ENCODE measurements at regions not wholly inside any gene's neighbourhood (a gene's known extent, or its start where the extent isn't known, plus 50 kb on each side); places are given as distances from the start of the nearest gene placed in this dataset.

DNA sequence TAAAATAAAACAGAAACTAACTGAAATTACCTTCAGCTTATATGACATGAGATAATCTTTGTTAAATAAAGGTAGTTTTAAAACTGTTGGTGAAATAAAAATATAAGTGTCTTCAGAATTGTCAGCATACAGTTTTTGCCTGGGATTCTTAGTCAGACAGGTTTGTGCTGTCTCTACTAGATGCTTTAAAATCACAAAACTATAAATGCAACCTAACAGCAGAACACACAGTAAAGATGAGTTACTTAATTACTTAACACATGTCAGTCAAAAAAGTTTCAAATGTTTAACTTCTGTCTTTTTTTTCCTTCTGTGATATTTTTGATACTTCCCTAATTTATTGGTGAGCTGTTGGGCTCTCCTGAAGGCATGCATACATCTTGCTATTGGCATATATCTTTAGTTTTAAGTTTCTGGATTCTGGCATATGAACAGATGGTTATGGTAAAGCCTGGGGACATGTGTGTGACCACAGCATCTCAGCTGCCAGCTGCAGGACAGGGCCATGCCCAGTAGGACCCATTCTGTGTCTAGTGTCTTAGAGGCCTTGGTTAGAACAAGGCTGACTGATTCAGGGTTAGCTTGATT, 231.1 kb upstream of the NUDT12 start:
- TF ChIP-seq, protein P1, sequence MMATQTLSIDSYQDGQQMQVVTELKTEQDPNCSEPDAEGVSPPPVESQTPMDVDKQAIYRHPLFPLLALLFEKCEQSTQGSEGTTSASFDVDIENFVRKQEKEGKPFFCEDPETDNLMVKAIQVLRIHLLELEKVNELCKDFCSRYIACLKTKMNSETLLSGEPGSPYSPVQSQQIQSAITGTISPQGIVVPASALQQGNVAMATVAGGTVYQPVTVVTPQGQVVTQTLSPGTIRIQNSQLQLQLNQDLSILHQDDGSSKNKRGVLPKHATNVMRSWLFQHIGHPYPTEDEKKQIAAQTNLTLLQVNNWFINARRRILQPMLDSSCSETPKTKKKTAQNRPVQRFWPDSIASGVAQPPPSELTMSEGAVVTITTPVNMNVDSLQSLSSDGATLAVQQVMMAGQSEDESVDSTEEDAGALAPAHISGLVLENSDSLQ (IDR thresholded peaks at IDR 0.05), result no peak
- no peak for TF ChIP-seq SUZ12 (IDR thresholded peaks at IDR 0.05)
- no peak for DNase-seq (ENCODE audit: extremely low spot score)
- ChIA-PET CTCF (interaction anchor here (0.6 kb wide), 1 partner anchor 98 kb away, joined by 3 read pairs; no protein-coding TSS in a partner anchor), POLR2A (no interaction called here)

DNA sequence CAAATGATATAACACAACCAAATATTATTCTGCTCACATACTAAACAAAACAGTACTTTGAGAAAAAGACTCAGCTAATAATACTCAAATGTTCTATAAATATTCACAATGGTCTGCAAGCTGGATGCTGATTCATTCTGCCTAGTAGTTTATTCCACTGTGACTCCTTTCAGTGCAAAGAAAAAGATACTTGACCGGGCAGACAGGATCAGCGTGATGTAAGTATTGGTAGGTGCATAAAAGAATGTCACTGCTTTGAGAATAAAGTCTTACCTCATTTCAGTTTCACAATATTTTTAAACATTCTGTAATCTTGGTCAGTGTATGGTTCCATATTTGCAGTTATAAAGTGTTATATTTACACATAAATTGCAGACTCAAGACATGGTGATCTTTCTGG, 223.0 kb upstream of the NUDT12 start:
- DNase-seq (ENCODE audit: extremely low spot score), result no peak
- ChIA-PET POLR2A (no interaction called here), CTCF (interaction anchor here (0.6 kb wide), 1 partner anchor 254 kb away, joined by 3 read pairs; no protein-coding TSS in a partner anchor)
- TF ChIP-seq SP1 (IDR thresholded peaks at IDR 0.05), result no peak
- TF ChIP-seq FOXK2 (IDR thresholded peaks at IDR 0.05), result no peak
- no peak for TF ChIP-seq FOXM1 (IDR thresholded peaks at IDR 0.05; ENCODE audit: borderline replicate concordance)
- TF ChIP-seq ZNF384 (IDR thresholded peaks at IDR 0.05), result no peak
- TF ChIP-seq NFRKB (IDR thresholded peaks at IDR 0.05), result no peak
- TF ChIP-seq TARDBP (IDR thresholded peaks at IDR 0.05), result no peak
- TF ChIP-seq, protein P1 (IDR thresholded peaks at IDR 0.05), result no peak
- TF ChIP-seq BHLHE40 (IDR thresholded peaks at IDR 0.05; ENCODE audit: borderline replicate concordance), result no peak
- no peak for TF ChIP-seq ARNT (IDR thresholded peaks at IDR 0.05)
- TF ChIP-seq LEF1 (IDR thresholded peaks at IDR 0.05; ENCODE audit: borderline replicate concordance), result no peak
- no peak for TF ChIP-seq L3MBTL2 (conservative IDR thresholded peaks at IDR 0.05)
- no peak for TF ChIP-seq SUZ12 (IDR thresholded peaks at IDR 0.05)
- TF ChIP-seq HDGF (IDR thresholded peaks at IDR 0.05; ENCODE audit: borderline replicate concordance), result no peak
- TF ChIP-seq FOXA1 (IDR thresholded peaks at IDR 0.05), result no peak
- no peak for TF ChIP-seq ELF4 (IDR thresholded peaks at IDR 0.05)
- no peak for TF ChIP-seq CTBP1 (IDR thresholded peaks at IDR 0.05; ENCODE audit: borderline replicate concordance)

DNA sequence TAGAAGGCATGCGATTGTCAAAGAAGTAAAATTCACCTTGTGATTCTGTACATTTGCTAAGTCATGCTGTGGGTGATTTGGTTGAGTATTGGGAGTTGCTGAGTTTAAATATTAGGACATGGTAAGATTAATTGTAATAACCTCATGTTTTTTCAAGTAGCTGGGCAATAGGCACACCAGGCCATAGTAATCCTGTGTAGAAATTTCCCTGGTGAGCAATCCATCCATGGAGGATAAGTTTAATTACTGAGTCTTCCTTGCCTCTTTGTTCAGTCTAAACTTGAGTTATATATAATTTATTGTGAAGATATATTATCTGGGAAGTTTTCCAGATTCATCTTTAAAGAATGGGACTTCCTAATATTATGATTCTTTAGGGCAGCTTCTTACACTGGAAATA, 221.1 kb upstream of the NUDT12 start:
- ChIA-PET CTCF (no interaction called here), POLR2A (no interaction called here)
- no peak for TF ChIP-seq CTBP1 (IDR thresholded peaks at IDR 0.05; ENCODE audit: borderline replicate concordance)
- TF ChIP-seq L3MBTL2 (conservative IDR thresholded peaks at IDR 0.05), result no peak
- no peak for TF ChIP-seq NFRKB (IDR thresholded peaks at IDR 0.05)
- no peak for TF ChIP-seq SP1 (IDR thresholded peaks at IDR 0.05)
- no peak for TF ChIP-seq SUZ12 (IDR thresholded peaks at IDR 0.05)
- TF ChIP-seq, protein P1 (IDR thresholded peaks at IDR 0.05), result no peak
- no peak for TF ChIP-seq ELF4 (IDR thresholded peaks at IDR 0.05)
- no peak for TF ChIP-seq FOXA1 (IDR thresholded peaks at IDR 0.05)
- no peak for TF ChIP-seq BHLHE40 (IDR thresholded peaks at IDR 0.05; ENCODE audit: borderline replicate concordance)
- no peak for TF ChIP-seq FOXK2 (IDR thresholded peaks at IDR 0.05)
- TF ChIP-seq FOXM1 (IDR thresholded peaks at IDR 0.05; ENCODE audit: borderline replicate concordance), result no peak
- TF ChIP-seq HDGF (IDR thresholded peaks at IDR 0.05; ENCODE audit: borderline replicate concordance), result no peak
- no peak for TF ChIP-seq LEF1 (IDR thresholded peaks at IDR 0.05; ENCODE audit: borderline replicate concordance)
- TF ChIP-seq ARNT (IDR thresholded peaks at IDR 0.05), result no peak
- no peak for TF ChIP-seq ZNF384 (IDR thresholded peaks at IDR 0.05)
- no peak for TF ChIP-seq TARDBP (IDR thresholded peaks at IDR 0.05)
- DNase-seq (ENCODE audit: extremely low spot score), result no peak

DNA sequence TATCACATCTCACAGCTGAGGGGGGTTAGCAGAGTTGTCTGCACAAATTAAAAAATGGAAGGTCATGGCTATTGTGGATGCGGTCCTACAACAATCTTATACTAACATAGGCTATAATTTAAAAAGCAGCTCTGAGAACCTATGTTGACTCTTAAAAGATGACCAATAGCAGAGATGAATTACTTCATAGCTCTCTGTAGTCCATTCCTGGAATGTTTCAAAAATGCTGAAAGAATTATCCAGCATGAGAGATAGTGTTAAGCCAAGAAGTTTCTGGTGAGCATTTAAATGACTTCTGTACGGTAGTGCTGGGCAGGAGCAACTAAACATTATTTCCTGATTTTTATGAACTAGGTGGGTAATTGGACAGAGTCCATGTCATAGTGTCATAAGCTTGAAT, 218.2 kb upstream of the NUDT12 start:
- TF ChIP-seq, protein P1 (IDR thresholded peaks at IDR 0.05), result no peak
- TF ChIP-seq CTBP1 (IDR thresholded peaks at IDR 0.05; ENCODE audit: borderline replicate concordance), result no peak
- ChIA-PET CTCF (no interaction called here), POLR2A (no interaction called here)
- DNase-seq (ENCODE audit: extremely low spot score), result no peak

DNA sequence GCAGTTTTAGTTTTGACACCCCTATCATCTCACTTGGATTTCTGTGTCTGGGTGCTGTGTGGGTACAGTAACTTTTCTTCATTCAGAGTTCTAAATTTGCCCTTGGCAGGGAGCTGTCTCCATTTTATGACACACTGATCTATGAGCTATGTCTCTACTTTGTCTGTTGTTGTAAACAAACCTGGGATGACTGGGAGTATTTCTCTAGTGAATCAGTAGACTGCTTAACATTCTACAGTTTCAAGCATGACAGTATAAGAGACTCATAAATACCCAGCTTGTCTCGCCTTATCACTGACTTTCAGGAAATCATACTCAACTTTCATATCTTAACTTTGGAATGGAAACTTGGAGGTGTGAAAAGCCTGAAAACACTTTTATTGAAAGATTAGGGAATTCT, 212.1 kb upstream of the NUDT12 start:
- CTCF ChIA-PET, result no interaction called here
- POLR2A ChIA-PET, result no interaction called here
- DNase-seq (ENCODE audit: extremely low spot score), result no peak
- TF ChIP-seq SP1 (IDR thresholded peaks at IDR 0.05) (no peak), FOXM1 (IDR thresholded peaks at IDR 0.05; ENCODE audit: borderline replicate concordance) (no peak), LEF1 (IDR thresholded peaks at IDR 0.05; ENCODE audit: borderline replicate concordance) (no peak), SUZ12 (IDR thresholded peaks at IDR 0.05) (no peak), NFRKB (IDR thresholded peaks at IDR 0.05) (no peak), CTBP1 (IDR thresholded peaks at IDR 0.05; ENCODE audit: borderline replicate concordance) (no peak), TARDBP (IDR thresholded peaks at IDR 0.05) (no peak)
- TF ChIP-seq, protein P1 (IDR thresholded peaks at IDR 0.05), result peak; percentile 35; the same call in 1 of the 2 replicates

DNA sequence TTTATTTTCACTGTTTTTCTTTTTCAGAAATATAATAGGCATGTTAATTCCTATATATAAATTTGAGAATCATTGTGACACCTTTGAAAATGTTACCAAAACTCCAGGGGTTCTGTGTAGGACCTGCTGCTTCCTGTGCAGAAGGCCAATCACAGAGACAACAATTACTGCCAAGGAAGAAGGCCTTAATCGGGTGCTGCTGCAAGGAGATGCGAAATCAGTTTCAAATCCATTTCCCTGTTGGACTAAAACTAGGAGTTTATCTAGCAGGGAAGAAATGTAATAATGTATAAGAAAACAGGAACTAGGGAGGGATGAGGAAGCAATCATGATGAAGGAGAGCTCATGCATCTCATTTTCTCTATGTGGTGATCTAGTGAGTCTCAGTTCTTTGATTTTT, 209.7 kb upstream of the NUDT12 start:
- POLR2A ChIA-PET, result no interaction called here
- no peak for TF ChIP-seq HDGF (IDR thresholded peaks at IDR 0.05; ENCODE audit: borderline replicate concordance)
- TF ChIP-seq LEF1 (IDR thresholded peaks at IDR 0.05; ENCODE audit: borderline replicate concordance), result no peak
- no peak for TF ChIP-seq SUZ12 (IDR thresholded peaks at IDR 0.05)
- TF ChIP-seq FOXK2 (IDR thresholded peaks at IDR 0.05), result no peak
- TF ChIP-seq, protein P1 (IDR thresholded peaks at IDR 0.05), result no peak
- no peak for TF ChIP-seq ARNT (IDR thresholded peaks at IDR 0.05)
- TF ChIP-seq ELF4 (IDR thresholded peaks at IDR 0.05), result no peak
- no peak for TF ChIP-seq ZNF384 (IDR thresholded peaks at IDR 0.05)
- TF ChIP-seq FOXA1 (IDR thresholded peaks at IDR 0.05), result no peak
- no peak for TF ChIP-seq NFRKB (IDR thresholded peaks at IDR 0.05)
- TF ChIP-seq TARDBP (IDR thresholded peaks at IDR 0.05), result no peak
- TF ChIP-seq L3MBTL2 (conservative IDR thresholded peaks at IDR 0.05), result no peak
- TF ChIP-seq CTBP1 (IDR thresholded peaks at IDR 0.05; ENCODE audit: borderline replicate concordance), result no peak
- TF ChIP-seq BHLHE40 (IDR thresholded peaks at IDR 0.05; ENCODE audit: borderline replicate concordance), result no peak
- no peak for TF ChIP-seq FOXM1 (IDR thresholded peaks at IDR 0.05; ENCODE audit: borderline replicate concordance)
- no peak for TF ChIP-seq SP1 (IDR thresholded peaks at IDR 0.05)
- DNase-seq (ENCODE audit: extremely low spot score), result no peak
- CTCF ChIA-PET, result no interaction called here

Measured in HEK293T (cell line).